OCI-LY7 (cell line): ENCODE measurements at regions not wholly inside any gene's neighbourhood (a gene's known extent, or its start where the extent isn't known, plus 50 kb on each side); places are given as distances from the start of the nearest gene placed in this dataset.

Experiments used
- BruUV-seq: library from RNA; stranded (reverse); fragments of 400-500 nt; replicated peaks from 2 replicates; lab custom pipeline; 2021; lab: Mats Ljungman, UMichigan
- CTCF ChIA-PET: fragments of 300-600 bp; sonication (Branson Sonifier 250); formaldehyde crosslinking; loops from one replicate; lab custom pipeline; 2022; ENCODE audit warnings: antibody characterized with exemption; ENCODE audit not compliant: unreplicated experiment; lab: Charles Lee
- POLR2A ChIA-PET: fragments of 300-600 bp; sonication (Branson Sonifier 250); formaldehyde crosslinking; loops from one replicate; lab custom pipeline; 2022; ENCODE audit warnings: antibody characterized with exemption; lab: Charles Lee
- DNase-seq: peaks from one replicate; pipeline ENCODE4 v3.0.0-alpha.2; 2015; ENCODE audit warnings: low spot score
- H2AFZ ChIP-seq: fragments of 200-600 bp; sonication (generic), shearing (Covaris generic); 2 replicates; pipeline ENCODE4 v1.6.1; 2014; ENCODE audit warnings: mild to moderate bottlenecking, antibody characterized with exemption, low read length, moderate library complexity
- H3K27ac ChIP-seq: fragments of 200-600 bp; sonication (generic); 2 replicates; pipeline ENCODE4 v1.5.1; 2014; ENCODE audit warnings: mixed run types, low read depth, mild to moderate bottlenecking, moderate library complexity, low read length, inconsistent platforms; ENCODE audit not compliant: poor library complexity, severe bottlenecking
- H3K36me3 ChIP-seq: fragments of 200-600 bp; sonication (generic); 2 replicates; pipeline ENCODE4 v1.6.1; 2014; ENCODE audit warnings: mild to moderate bottlenecking, antibody characterized with exemption, low read length, moderate library complexity, mixed read lengths; ENCODE audit not compliant: insufficient read depth
- H3K4me1 ChIP-seq: fragments of 200-600 bp; sonication (generic); 2 replicates; pipeline ENCODE4 v1.5.1; 2014; ENCODE audit warnings: mild to moderate bottlenecking, low read length; ENCODE audit not compliant: insufficient read depth, poor library complexity, severe bottlenecking
- H3K4me2 ChIP-seq: fragments of 200-600 bp; sonication (generic); 2 replicates; pipeline ENCODE4 v1.6.1; 2014; ENCODE audit warnings: mild to moderate bottlenecking, low read length
- H3K4me3 ChIP-seq: fragments of 200-600 bp; sonication (generic); 2 replicates; pipeline ENCODE4 v1.5.1; 2014; ENCODE audit warnings: mild to moderate bottlenecking, low read depth, low read length; ENCODE audit not compliant: poor library complexity, severe bottlenecking
- H3K79me2 ChIP-seq: fragments of 200-600 bp; sonication (generic); 2 replicates; pipeline ENCODE4 v1.6.1; 2016; ENCODE audit warnings: low read depth, mild to moderate bottlenecking, low read length, moderate library complexity, mixed read lengths; ENCODE audit not compliant: insufficient read depth
- H3K9me2 ChIP-seq: fragments of 200-600 bp; sonication (generic); 2 replicates; pipeline ENCODE4 v1.6.1; 2016; ENCODE audit warnings: mild to moderate bottlenecking, low read length, mixed read lengths; ENCODE audit not compliant: insufficient read depth
- H3K9me3 ChIP-seq: fragments of 200-600 bp; sonication (generic); 2 replicates; pipeline ENCODE4 v1.6.1; 2014; ENCODE audit warnings: mild to moderate bottlenecking, mixed run types, low read length, mixed read lengths
- H4K20me1 ChIP-seq: fragments of 200-600 bp; sonication (generic); 2 replicates; pipeline ENCODE4 v1.6.1; 2014; ENCODE audit warnings: mild to moderate bottlenecking, antibody characterized with exemption, low read length, moderate library complexity, mixed read lengths; ENCODE audit not compliant: insufficient read depth
- CTCF ChIP-seq: fragments of 200-600 bp; sonication (generic); conservative IDR thresholded peaks from 2 replicates; pipeline ENCODE4 v1.5.1; 2014; ENCODE audit warnings: mild to moderate bottlenecking, antibody characterized with exemption, low read length, moderate library complexity, mixed read lengths
- EZH2phosphoT487 ChIP-seq: fragments of 200-600 bp; sonication (generic); IDR thresholded peaks from 2 replicates; pipeline ENCODE4 v1.6.1; 2018; ENCODE audit warnings: low read depth, borderline replicate concordance, mild to moderate bottlenecking, mixed run types, antibody characterized with exemption, low read length, moderate library complexity, mixed read lengths
- intact Hi-C: fragments of 100-400 bp; cut with micrococcal nuclease; formaldehyde crosslinking; loops from one replicate; pipeline ENCODE4 v1.10.0; 2022; ENCODE audit not compliant: unreplicated experiment

- H4K20me1 ChIP-seq, result no peaks in the 10 kb centered on the region
- H3K27ac ChIP-seq, result no peak overlapping the region
- intact Hi-C loops, result no loop called here
- H3K9me3 ChIP-seq, result no peaks in the 10 kb centered on the region
- no peak overlapping the region for H3K4me3 ChIP-seq
- no peaks in the 10 kb centered on the region for H3K79me2 ChIP-seq
- no peaks in the 10 kb centered on the region for H3K36me3 ChIP-seq
- ChIA-PET CTCF (no interaction called here), POLR2A (interaction anchor here (0.6 kb wide), 2 partner anchors 28 to 117 kb away, joined by 3 read pairs; no protein-coding TSS in a partner anchor)
- H3K9me2 ChIP-seq, result no peaks in the 10 kb centered on the region
- no peak for DNase-seq
- TF ChIP-seq EZH2phosphoT487, result no peak
- no peak for TF ChIP-seq CTCF
- BruUV-seq, result no TSS peak
- no peak overlapping the region for H3K4me2 ChIP-seq
- no peak overlapping the region for H2AFZ ChIP-seq
- peaks cover 9% of the 10 kb centered on the region for H3K4me1 ChIP-seq
Measured at GRCh38 chr2:7774481-7774880, 857.3 kb downstream of the RNF144A start.

GRCh38 chr2:7777668-7778067 lies 860.5 kb downstream of the RNF144A start:
- intact Hi-C loops, result no loop called here
- Histone ChIP-seq H3K9me3 (no peaks in the 10 kb centered on the region), H3K4me2 (no peak overlapping the region), H3K4me3 (no peak overlapping the region), H3K9me2 (no peaks in the 10 kb centered on the region), H3K36me3 (no peaks in the 10 kb centered on the region), H3K79me2 (no peaks in the 10 kb centered on the region), H4K20me1 (no peaks in the 10 kb centered on the region), H2AFZ (no peak overlapping the region), H3K4me1 (peaks cover 9% of the 10 kb centered on the region), H3K27ac (no peak overlapping the region)
- no peak for DNase-seq
- TF ChIP-seq EZH2phosphoT487 (no peak), CTCF (no peak)
- CTCF ChIA-PET, result no interaction called here
- POLR2A ChIA-PET, result interaction anchor here (0.6 to 1.7 kb wide), 2 partner anchors 11 to 470 kb away, joined by 3 to 6 read pairs; no protein-coding TSS in a partner anchor
- BruUV-seq, result no TSS peak

GRCh38 chr2:7780321-7780720 lies 863.1 kb downstream of the RNF144A start:
- no TSS peak for BruUV-seq
- Histone ChIP-seq H2AFZ (no peak overlapping the region), H3K4me1 (no peaks in the 10 kb centered on the region), H3K4me3 (no peak overlapping the region), H3K9me3 (no peaks in the 10 kb centered on the region), H4K20me1 (no peaks in the 10 kb centered on the region), H3K9me2 (no peaks in the 10 kb centered on the region), H3K79me2 (no peaks in the 10 kb centered on the region), H3K4me2 (no peak overlapping the region), H3K27ac (no peak overlapping the region), H3K36me3 (no peaks in the 10 kb centered on the region)
- no peak for DNase-seq
- CTCF ChIA-PET, result no interaction called here
- TF ChIP-seq EZH2phosphoT487, result no peak
- no peak for TF ChIP-seq CTCF
- POLR2A ChIA-PET, result no interaction called here
- intact Hi-C loops, result no loop called here
